Skeletal muscle tissue (tissue), 3 donors: ENCODE measurements at regions not wholly inside any gene's neighbourhood (a gene's known extent, or its start where the extent isn't known, plus 50 kb on each side); places are given as distances from the start of the nearest gene placed in this dataset.
"Not testable (repeated sequence)": the region's sequence is repeated elsewhere in the genome, so short reads cannot be mapped to it uniquely, and the experiment has no call there.

Experiments used
- H3K27ac ChIP-seq: one replicate; pipeline ENCODE4 v1.7.0; 2013; ENCODE audit warnings: mild to moderate bottlenecking, low read depth, low read length, inconsistent platforms
- H3K27me3 ChIP-seq, 3 donors: one replicate each; pipeline ENCODE4 v1.7.0; 2013; ENCODE audit warnings: low read length in 3 of 3; ENCODE audit not compliant: control insufficient read depth in 3 of 3, insufficient read depth in 3 of 3
- H3K36me3 ChIP-seq, 3 donors: one replicate each; pipeline ENCODE4 v1.7.0; 2013; ENCODE audit warnings: low read length in 3 of 3; ENCODE audit not compliant: control insufficient read depth in 3 of 3, insufficient read depth in 3 of 3
- H3K4me1 ChIP-seq, 3 donors: one replicate each; pipeline ENCODE4 v1.7.0; 2013; ENCODE audit warnings: low read length in 3 of 3, mild to moderate bottlenecking in 3 of 3; ENCODE audit not compliant: control insufficient read depth in 3 of 3, insufficient read depth in 3 of 3
- H3K4me3 ChIP-seq, 3 donors: one replicate each; pipeline ENCODE4 v1.7.0; 2013; ENCODE audit warnings: low read length in 3 of 3
- H3K9ac ChIP-seq, 3 donors: one replicate each; pipeline ENCODE4 v1.7.0; 2013; ENCODE audit warnings: low read length in 3 of 3, mild to moderate bottlenecking in 3 of 3, moderate library complexity in 2 of 3, low read depth in 1 of 3
- H3K9me3 ChIP-seq, 3 donors: one replicate each; pipeline ENCODE4 v1.7.0; 2013; ENCODE audit warnings: low read length in 3 of 3; ENCODE audit not compliant: control insufficient read depth in 3 of 3
- donor health status: Osteomylitis.

GRCh38 chr3:164416491-164417222 lies 661.6 kb downstream of the SI start:
- Histone ChIP-seq H3K4me3 (no peak overlapping the region), H3K27ac (no peak overlapping the region), H3K36me3 (no peaks in the 10 kb centered on the region), H3K27me3 (no peaks in the 10 kb centered on the region), H3K9me3 (no peaks in the 10 kb centered on the region), H3K4me1 (no peaks in the 10 kb centered on the region), H3K9ac (no peak overlapping the region)

GRCh38 chr3:164408326-164408725 lies 670.0 kb downstream of the SI start:
- Histone ChIP-seq H3K9me3 (no peaks in the 10 kb centered on the region), H3K9ac (no peak overlapping the region), H3K4me3 (no peak overlapping the region), H3K27ac (no peak overlapping the region), H3K4me1 (no peaks in the 10 kb centered on the region), H3K27me3 (no peaks in the 10 kb centered on the region), H3K36me3 (no peaks in the 10 kb centered on the region)

- Histone ChIP-seq H3K9me3 (no peaks in the 10 kb centered on the region), H3K9ac (no peak overlapping the region), H3K4me3 (no peak overlapping the region), H3K27me3 (no peaks in the 10 kb centered on the region), H3K36me3 (no peaks in the 10 kb centered on the region), H3K4me1 (no peaks in the 10 kb centered on the region), H3K27ac (no peak overlapping the region)
Observed at GRCh38 chr3:164407111-164407510, 671.2 kb downstream of the SI start.

- no peaks in the 10 kb centered on the region for H3K4me1 ChIP-seq
- H3K27me3 ChIP-seq = no peaks in the 10 kb centered on the region
- no peak overlapping the region for H3K4me3 ChIP-seq
- no peak overlapping the region for H3K27ac ChIP-seq
- no peaks in the 10 kb centered on the region for H3K9me3 ChIP-seq
- H3K9ac ChIP-seq = no peak overlapping the region
- no peaks in the 10 kb centered on the region for H3K36me3 ChIP-seq
Observed at GRCh38 chr3:164406281-164406680, 672.0 kb downstream of the SI start.

GRCh38 chr3:164401923-164402322 lies 676.4 kb downstream of the SI start:
- H3K27ac ChIP-seq = no peak overlapping the region
- H3K9me3 ChIP-seq = no peaks in the 10 kb centered on the region
- no peaks in the 10 kb centered on the region for H3K36me3 ChIP-seq
- no peak overlapping the region for H3K4me3 ChIP-seq
- H3K9ac ChIP-seq = no peak overlapping the region
- no peaks in the 10 kb centered on the region for H3K27me3 ChIP-seq
- no peaks in the 10 kb centered on the region for H3K4me1 ChIP-seq

GRCh38 chr3:164401440-164401839 lies 676.9 kb downstream of the SI start:
- H3K9me3 ChIP-seq, H3K4me1 ChIP-seq, H3K27ac ChIP-seq, H3K36me3 ChIP-seq, H3K27me3 ChIP-seq, H3K9ac ChIP-seq, H3K4me3 ChIP-seq: not testable (repeated sequence)

GRCh38 chr3:164397462-164397861 lies 680.8 kb downstream of the SI start:
- H3K4me3 ChIP-seq = no peak overlapping the region
- no peaks in the 10 kb centered on the region for H3K4me1 ChIP-seq
- H3K27ac ChIP-seq = no peak overlapping the region
- no peaks in the 10 kb centered on the region for H3K9me3 ChIP-seq
- no peak overlapping the region for H3K9ac ChIP-seq
- no peaks in the 10 kb centered on the region for H3K36me3 ChIP-seq
- H3K27me3 ChIP-seq = no peaks in the 10 kb centered on the region

- Histone ChIP-seq H3K4me3 (no peak overlapping the region), H3K9me3 (no peaks in the 10 kb centered on the region), H3K27me3 (no peaks in the 10 kb centered on the region), H3K9ac (no peak overlapping the region), H3K27ac (no peak overlapping the region), H3K4me1 (no peaks in the 10 kb centered on the region), H3K36me3 (no peaks in the 10 kb centered on the region)
Observed at GRCh38 chr3:164393171-164393570, 685.1 kb downstream of the SI start.

- no peaks in the 10 kb centered on the region for H3K36me3 ChIP-seq
- no peaks in the 10 kb centered on the region for H3K9me3 ChIP-seq
- no peaks in the 10 kb centered on the region for H3K4me1 ChIP-seq
- no peaks in the 10 kb centered on the region for H3K27me3 ChIP-seq
- no peak overlapping the region for H3K27ac ChIP-seq
- H3K4me3 ChIP-seq = no peak overlapping the region
- H3K9ac ChIP-seq = no peak overlapping the region
Observed at GRCh38 chr3:164390046-164390445, 688.2 kb downstream of the SI start.

- Histone ChIP-seq H3K4me1 (no peaks in the 10 kb centered on the region), H3K27ac (no peak overlapping the region), H3K4me3 (no peak overlapping the region), H3K9ac (no peak overlapping the region), H3K36me3 (no peaks in the 10 kb centered on the region), H3K9me3 (no peaks in the 10 kb centered on the region), H3K27me3 (no peaks in the 10 kb centered on the region)
Observed at GRCh38 chr3:164387236-164387635, 691.1 kb downstream of the SI start.
